Nephron (organoid): ENCODE measurements at regions not wholly inside any gene's neighbourhood (a gene's known extent, or its start where the extent isn't known, plus 50 kb on each side); places are given as distances from the start of the nearest gene placed in this dataset.

Experiments used
- H3K27ac Mint-ChIP-seq, 3 experiments: 2 replicates each; pipeline ENCODE4 v1.8.0; 2020; ENCODE audit warnings: mixed read lengths in 3 of 3, mild to moderate bottlenecking in 2 of 3, moderate library complexity in 1 of 3
- H3K27me3 Mint-ChIP-seq: 2 replicates; pipeline ENCODE4 v1.8.0; 2021; ENCODE audit warnings: low read depth, mild to moderate bottlenecking, moderate library complexity, mixed read lengths
- H3K36me3 Mint-ChIP-seq: 2 replicates; pipeline ENCODE4 v1.8.0; 2020; ENCODE audit warnings: low read depth, mixed read lengths
- H3K4me1 Mint-ChIP-seq: 2 replicates; pipeline ENCODE4 v1.8.0; 2020; ENCODE audit warnings: mixed read lengths
- H3K4me3 Mint-ChIP-seq, 3 experiments: 2 replicates each; pipeline ENCODE4 v1.8.0; 2020; ENCODE audit warnings: mild to moderate bottlenecking in 3 of 3, mixed read lengths in 3 of 3, moderate library complexity in 2 of 3
- H3K9me3 Mint-ChIP-seq: 2 replicates; pipeline ENCODE4 v1.8.0; 2020; ENCODE audit warnings: mixed read lengths
- CTCF ChIP-seq, 3 experiments: fragments of 200-600 bp; sonication (generic); IDR thresholded peaks; one replicate each; pipeline ENCODE4 v1.5.0; 2021; ENCODE audit warnings: antibody characterized with exemption in 3 of 3; ENCODE audit not compliant: unreplicated experiment in 3 of 3

GRCh38 chr16:86431540-86431939 is 78.8 kb upstream of the FOXF1 start:
- peaks cover 12% of the 10 kb centered on the region for H3K4me1 Mint-ChIP-seq
- H3K36me3 Mint-ChIP-seq: peaks cover 5% of the 10 kb centered on the region
- peaks cover 4% of the 10 kb centered on the region for H3K9me3 Mint-ChIP-seq
- H3K27ac Mint-ChIP-seq: no peak overlapping the region
- H3K4me3 Mint-ChIP-seq: no peak overlapping the region
- H3K27me3 Mint-ChIP-seq: peaks cover 91% of the 10 kb centered on the region
- TF ChIP-seq CTCF (IDR thresholded peaks at IDR 0.05; ENCODE audit: unreplicated experiment in 3 of 3): no peak

GRCh38 chr16:86432048-86432447 is 78.3 kb upstream of the FOXF1 start:
- peaks cover 11% of the 10 kb centered on the region for H3K4me1 Mint-ChIP-seq
- peaks cover 5% of the 10 kb centered on the region for H3K9me3 Mint-ChIP-seq
- peaks cover 5% of the 10 kb centered on the region for H3K36me3 Mint-ChIP-seq
- H3K4me3 Mint-ChIP-seq: no peak overlapping the region
- no peak for TF ChIP-seq CTCF (IDR thresholded peaks at IDR 0.05; ENCODE audit: unreplicated experiment in 3 of 3)
- H3K27me3 Mint-ChIP-seq: peaks cover 93% of the 10 kb centered on the region
- no peak overlapping the region for H3K27ac Mint-ChIP-seq

GRCh38 chr16:86432691-86433090 is 77.6 kb upstream of the FOXF1 start:
- Mint-ChIP-seq H3K4me1 (peaks cover 5% of the 10 kb centered on the region), H3K36me3 (peaks cover 4% of the 10 kb centered on the region), H3K9me3 (peaks cover 5% of the 10 kb centered on the region), H3K27me3 (peaks cover 94% of the 10 kb centered on the region), H3K27ac (no peak overlapping the region), H3K4me3 (no peak overlapping the region)
- no peak for TF ChIP-seq CTCF (IDR thresholded peaks at IDR 0.05; ENCODE audit: unreplicated experiment in 3 of 3)

- Mint-ChIP-seq H3K27ac (no peak overlapping the region), H3K4me1 (no peaks in the 10 kb centered on the region), H3K36me3 (no peaks in the 10 kb centered on the region), H3K27me3 (peaks cover 97% of the 10 kb centered on the region), H3K4me3 (no peak overlapping the region), H3K9me3 (peaks cover 2% of the 10 kb centered on the region)
- TF ChIP-seq CTCF (IDR thresholded peaks at IDR 0.05; ENCODE audit: unreplicated experiment in 3 of 3): no peak
Observed at GRCh38 chr16:86436466-86437185, 73.7 kb upstream of the FOXF1 start.

GRCh38 chr16:86437348-86437747 is 73.0 kb upstream of the FOXF1 start:
- Mint-ChIP-seq H3K27me3 (peaks cover 98% of the 10 kb centered on the region), H3K9me3 (peaks cover 2% of the 10 kb centered on the region), H3K36me3 (no peaks in the 10 kb centered on the region), H3K4me1 (no peaks in the 10 kb centered on the region), H3K4me3 (no peak overlapping the region), H3K27ac (no peak overlapping the region)
- no peak for TF ChIP-seq CTCF (IDR thresholded peaks at IDR 0.05; ENCODE audit: unreplicated experiment in 3 of 3)

GRCh38 chr16:86442703-86443102 is 67.6 kb upstream of the FOXF1 start:
- no peak overlapping the region for H3K27ac Mint-ChIP-seq
- no peaks in the 10 kb centered on the region for H3K36me3 Mint-ChIP-seq
- no peaks in the 10 kb centered on the region for H3K4me1 Mint-ChIP-seq
- no peak for TF ChIP-seq CTCF (IDR thresholded peaks at IDR 0.05; ENCODE audit: unreplicated experiment in 3 of 3)
- H3K27me3 Mint-ChIP-seq: peaks cover 96% of the 10 kb centered on the region
- no peak overlapping the region for H3K4me3 Mint-ChIP-seq
- no peaks in the 10 kb centered on the region for H3K9me3 Mint-ChIP-seq
